SK-N-SH (cell line): ENCODE measurements at regions not wholly inside any gene's neighbourhood (a gene's known extent, or its start where the extent isn't known, plus 50 kb on each side); places are given as distances from the start of the nearest gene placed in this dataset.

ENCODE experiments used
- CTCF ChIP-seq: fragments of 200-600 bp; sonication (generic); IDR thresholded peaks from 2 replicates; pipeline ENCODE4 v1.6.1; 2017; ENCODE audit warnings: antibody characterized with exemption, mild to moderate bottlenecking, moderate library complexity
- FOXM1 ChIP-seq: IDR thresholded peaks from 2 replicates; pipeline ENCODE4 v1.4.0; 2012; ENCODE audit warnings: low read depth, mild to moderate bottlenecking
- NFIC ChIP-seq: IDR thresholded peaks from 2 replicates; pipeline ENCODE4 v1.4.0; 2012; ENCODE audit warnings: borderline replicate concordance
- NRF1 ChIP-seq: IDR thresholded peaks from 2 replicates; pipeline ENCODE4 v1.6.1; 2012; ENCODE audit warnings: low read depth, mild to moderate bottlenecking, low read length
- RAD21 ChIP-seq: IDR thresholded peaks from 2 replicates; pipeline ENCODE4 v1.6.1; 2012; ENCODE audit warnings: mild to moderate bottlenecking, low read length
- SIN3A ChIP-seq: IDR thresholded peaks from 2 replicates; pipeline ENCODE4 v1.6.1; 2012; ENCODE audit warnings: low read depth, mild to moderate bottlenecking, low read length, moderate library complexity, borderline replicate concordance
- SMC3 ChIP-seq: IDR thresholded peaks from 2 replicates; pipeline ENCODE4 v1.6.1; 2012; ENCODE audit warnings: low read depth, low read length, improper control_type of control experiment
- TEAD4 ChIP-seq: IDR thresholded peaks from 2 replicates; pipeline ENCODE4 v1.4.0; 2012; ENCODE audit warnings: mild to moderate bottlenecking, borderline replicate concordance; ENCODE audit not compliant: insufficient read depth

DNA sequence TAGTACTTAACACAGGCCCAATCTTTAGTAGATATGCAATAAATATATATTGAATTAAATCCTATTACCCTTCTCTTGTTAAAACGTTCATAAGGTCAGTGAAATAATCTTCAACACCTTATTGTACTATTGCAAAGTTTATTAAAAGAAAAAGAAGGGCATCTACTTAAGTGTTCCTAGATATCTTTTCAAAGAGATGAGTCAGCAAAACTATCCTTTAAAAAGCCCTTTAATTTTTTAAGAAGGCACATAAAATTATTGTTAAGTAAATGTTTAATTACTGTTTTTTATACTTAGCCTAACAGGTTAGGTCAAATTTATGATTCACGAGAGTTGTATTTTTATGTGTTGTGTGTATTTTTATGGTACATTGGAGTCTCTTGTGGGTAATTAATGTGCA, 77.3 kb upstream of the PPP1R2C start:
- TF ChIP-seq NFIC (no peak), RAD21 (no peak), SIN3A (no peak), NRF1 (no peak), TEAD4 (no peak), FOXM1 (no peak), CTCF (no peak), SMC3 (no peak)
